Activated CD4-positive, CD25-positive, alpha-beta regulatory T cell treated with anti-CD3 and anti-CD28 coated beads, Interleukin-2, amount 50 U/mL, for 72 hours (primary cell): ENCODE measurements at regions not wholly inside any gene's neighbourhood (a gene's known extent, or its start where the extent isn't known, plus 50 kb on each side); places are given as distances from the start of the nearest gene placed in this dataset.

Experiments used
- DNase-seq: peaks from one replicate; pipeline ENCODE4 v3.0.0; 2021

GRCh38 chr2:62447411-62447810 is 58.6 kb downstream of the TMEM17 start:
- no peak for DNase-seq

GRCh38 chr2:62446491-62446890 is 59.5 kb downstream of the TMEM17 start:
- DNase-seq = no peak

- DNase-seq = no peak
Measured at GRCh38 chr2:62443886-62444285, 62.1 kb downstream of the TMEM17 start.

- no peak for DNase-seq
Measured at GRCh38 chr2:62443471-62443870, 62.5 kb downstream of the TMEM17 start.

- no peak for DNase-seq
Measured at GRCh38 chr2:62441824-62442223, 64.2 kb downstream of the TMEM17 start.

GRCh38 chr2:62441421-62441820 is 64.6 kb downstream of the TMEM17 start:
- DNase-seq = no peak

- no peak for DNase-seq
Measured at GRCh38 chr2:62440281-62440946, 65.6 kb downstream of the TMEM17 start.

GRCh38 chr2:62439425-62439824 is 66.6 kb downstream of the TMEM17 start:
- no peak for DNase-seq

- no peak for DNase-seq
Measured at GRCh38 chr2:62437785-62438184, 68.2 kb downstream of the TMEM17 start.

- DNase-seq = no peak
Measured at GRCh38 chr2:62435720-62436119, 70.3 kb downstream of the TMEM17 start.

- no peak for DNase-seq
Measured at GRCh38 chr2:62432407-62432806, 73.6 kb downstream of the TMEM17 start.

- DNase-seq = no peak
Measured at GRCh38 chr2:62431512-62431911, 74.5 kb downstream of the TMEM17 start.

GRCh38 chr2:62430146-62430545 is 75.8 kb downstream of the TMEM17 start:
- no peak for DNase-seq

GRCh38 chr2:62427146-62427545 is 78.8 kb downstream of the TMEM17 start:
- no peak for DNase-seq

GRCh38 chr2:62426154-62426912 is 79.7 kb downstream of the TMEM17 start:
- no peak for DNase-seq

GRCh38 chr2:62425684-62426083 is 80.3 kb downstream of the TMEM17 start:
- DNase-seq = no peak

- no peak for DNase-seq
Measured at GRCh38 chr2:62424899-62425298, 81.1 kb downstream of the TMEM17 start.

- DNase-seq = no peak
Measured at GRCh38 chr2:62423883-62424458, 82.0 kb downstream of the TMEM17 start.

GRCh38 chr2:62423235-62423634 is 82.8 kb downstream of the TMEM17 start:
- DNase-seq = no peak

- DNase-seq = no peak
Measured at GRCh38 chr2:62415518-62415917, 90.5 kb downstream of the TMEM17 start.

GRCh38 chr2:62415019-62415431 is 91.0 kb downstream of the TMEM17 start:
- no peak for DNase-seq

GRCh38 chr2:62413116-62413663 is 92.8 kb downstream of the TMEM17 start:
- no peak for DNase-seq

- DNase-seq = no peak
Measured at GRCh38 chr2:62412347-62412742, 93.7 kb downstream of the TMEM17 start.

- no peak for DNase-seq
Measured at GRCh38 chr2:62410926-62411456, 95.0 kb downstream of the TMEM17 start.
